ENCODE measurements at regions not wholly inside any gene's neighbourhood (a gene's known extent, or its start where the extent isn't known, plus 50 kb on each side); places are given as distances from the start of the nearest gene placed in this dataset.
"Not testable (repeated sequence)": the region's sequence is repeated elsewhere in the genome, so short reads cannot be mapped to it uniquely, and the experiment has no call there.

- H3K9ac ChIP-seq (ENCODE audit: low read depth, low read length, poor library complexity, severe bottlenecking) = no peak overlapping the region
- H3K36me3 ChIP-seq (ENCODE audit: insufficient read depth, low read length) = no peaks in the 10 kb centered on the region
- TF ChIP-seq, protein P1, sequence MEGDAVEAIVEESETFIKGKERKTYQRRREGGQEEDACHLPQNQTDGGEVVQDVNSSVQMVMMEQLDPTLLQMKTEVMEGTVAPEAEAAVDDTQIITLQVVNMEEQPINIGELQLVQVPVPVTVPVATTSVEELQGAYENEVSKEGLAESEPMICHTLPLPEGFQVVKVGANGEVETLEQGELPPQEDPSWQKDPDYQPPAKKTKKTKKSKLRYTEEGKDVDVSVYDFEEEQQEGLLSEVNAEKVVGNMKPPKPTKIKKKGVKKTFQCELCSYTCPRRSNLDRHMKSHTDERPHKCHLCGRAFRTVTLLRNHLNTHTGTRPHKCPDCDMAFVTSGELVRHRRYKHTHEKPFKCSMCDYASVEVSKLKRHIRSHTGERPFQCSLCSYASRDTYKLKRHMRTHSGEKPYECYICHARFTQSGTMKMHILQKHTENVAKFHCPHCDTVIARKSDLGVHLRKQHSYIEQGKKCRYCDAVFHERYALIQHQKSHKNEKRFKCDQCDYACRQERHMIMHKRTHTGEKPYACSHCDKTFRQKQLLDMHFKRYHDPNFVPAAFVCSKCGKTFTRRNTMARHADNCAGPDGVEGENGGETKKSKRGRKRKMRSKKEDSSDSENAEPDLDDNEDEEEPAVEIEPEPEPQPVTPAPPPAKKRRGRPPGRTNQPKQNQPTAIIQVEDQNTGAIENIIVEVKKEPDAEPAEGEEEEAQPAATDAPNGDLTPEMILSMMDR (conservative IDR thresholded peaks at IDR 0.05; ENCODE audit: low read length) = no peak
- TF ChIP-seq EZH2phosphoT487 (IDR thresholded peaks at IDR 0.05; ENCODE audit: borderline replicate concordance) = no peak
- no peak overlapping the region for H3K4me3 ChIP-seq (ENCODE audit: low read length, poor library complexity, severe bottlenecking)
- H4K20me1 ChIP-seq (ENCODE audit: insufficient read depth, low read length, poor library complexity, severe bottlenecking) = no peaks in the 10 kb centered on the region
- no peaks in the 10 kb centered on the region for H3K79me2 ChIP-seq (ENCODE audit: insufficient read depth, low read length)
- no peaks in the 10 kb centered on the region for H3K9me2 ChIP-seq (replicated peaks; ENCODE audit: low read depth, low read length)
- H3K9me3 ChIP-seq (ENCODE audit: insufficient read depth, low read depth, low read length) = no peaks in the 10 kb centered on the region
- no peak overlapping the region for H2AFZ ChIP-seq (ENCODE audit: low read length)
- H3F3A ChIP-seq (ENCODE audit: low read depth) = no peaks in the 10 kb centered on the region
- no peak overlapping the region for H3K4me2 ChIP-seq (ENCODE audit: low read depth, low read length, poor library complexity, severe bottlenecking)
- H3K27me3 ChIP-seq (ENCODE audit: insufficient read depth, low read length, poor library complexity, severe bottlenecking) = no peaks in the 10 kb centered on the region
- H3K4me1 ChIP-seq (ENCODE audit: insufficient read depth, low read length, poor library complexity, severe bottlenecking) = no peaks in the 10 kb centered on the region
Measured at GRCh38 chr12:59329462-59329861, 266.4 kb upstream of the SLC16A7 start.

DNA sequence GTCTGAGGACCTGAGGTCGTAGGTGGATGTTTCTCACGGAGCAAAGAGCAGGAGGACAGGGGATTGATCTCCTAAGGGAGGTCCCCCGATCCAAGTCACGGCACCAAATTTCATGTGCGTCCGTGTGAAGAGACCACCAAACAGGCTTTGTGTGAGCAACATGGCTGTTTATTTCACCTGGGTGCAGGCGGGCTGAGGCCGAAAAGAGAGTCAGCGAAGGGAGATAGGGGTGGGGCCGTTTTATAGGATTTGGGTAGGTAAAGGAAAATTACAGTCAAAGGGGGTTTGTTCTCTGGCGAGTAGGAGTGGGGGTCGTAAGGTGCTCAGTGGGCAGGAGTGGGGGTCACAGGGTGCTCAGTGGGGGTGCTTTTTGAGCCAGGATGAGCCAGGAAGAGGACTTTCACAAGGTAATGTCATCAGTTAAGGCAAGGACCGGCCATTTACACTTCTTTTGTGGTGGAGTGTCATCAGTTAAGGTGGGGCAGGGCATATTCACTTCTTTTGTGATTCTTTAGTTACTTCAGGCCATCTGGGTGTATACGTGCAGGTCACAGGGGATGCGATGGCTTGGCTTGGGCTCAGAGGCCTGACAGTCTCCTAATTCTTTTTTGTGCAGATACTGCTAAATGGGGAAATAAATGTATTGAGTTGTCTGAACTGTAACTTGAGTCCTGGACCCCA lies 267.3 kb upstream of the SLC16A7 start:
- not testable (repeated sequence) for H3K9me2 ChIP-seq (replicated peaks; ENCODE audit: low read depth, low read length); H3K9ac ChIP-seq (ENCODE audit: low read depth, low read length, poor library complexity, severe bottlenecking); H3K9me3 ChIP-seq (ENCODE audit: insufficient read depth, low read depth, low read length); H4K20me1 ChIP-seq (ENCODE audit: insufficient read depth, low read length, poor library complexity, severe bottlenecking); H2AFZ ChIP-seq (ENCODE audit: low read length); H3K4me3 ChIP-seq (ENCODE audit: low read length, poor library complexity, severe bottlenecking); H3F3A ChIP-seq (ENCODE audit: low read depth); H3K36me3 ChIP-seq (ENCODE audit: insufficient read depth, low read length); H3K79me2 ChIP-seq (ENCODE audit: insufficient read depth, low read length); H3K27me3 ChIP-seq (ENCODE audit: insufficient read depth, low read length, poor library complexity, severe bottlenecking); H3K4me2 ChIP-seq (ENCODE audit: low read depth, low read length, poor library complexity, severe bottlenecking); H3K4me1 ChIP-seq (ENCODE audit: insufficient read depth, low read length, poor library complexity, severe bottlenecking)

- not testable (repeated sequence) for H3K4me3 ChIP-seq (ENCODE audit: low read length, poor library complexity, severe bottlenecking); H3F3A ChIP-seq (ENCODE audit: low read depth); H3K4me1 ChIP-seq (ENCODE audit: insufficient read depth, low read length, poor library complexity, severe bottlenecking); H3K79me2 ChIP-seq (ENCODE audit: insufficient read depth, low read length); H3K9ac ChIP-seq (ENCODE audit: low read depth, low read length, poor library complexity, severe bottlenecking); H4K20me1 ChIP-seq (ENCODE audit: insufficient read depth, low read length, poor library complexity, severe bottlenecking); H3K9me2 ChIP-seq (replicated peaks; ENCODE audit: low read depth, low read length); H2AFZ ChIP-seq (ENCODE audit: low read length); H3K9me3 ChIP-seq (ENCODE audit: insufficient read depth, low read depth, low read length); H3K27me3 ChIP-seq (ENCODE audit: insufficient read depth, low read length, poor library complexity, severe bottlenecking); H3K36me3 ChIP-seq (ENCODE audit: insufficient read depth, low read length); H3K4me2 ChIP-seq (ENCODE audit: low read depth, low read length, poor library complexity, severe bottlenecking)
Measured at GRCh38 chr12:59326457-59326856, 269.4 kb upstream of the SLC16A7 start.

GRCh38 chr12:59322473-59322872 lies 273.4 kb upstream of the SLC16A7 start:
- no peak overlapping the region for H3K9ac ChIP-seq (ENCODE audit: low read depth, low read length, poor library complexity, severe bottlenecking)
- no peak overlapping the region for H3K4me3 ChIP-seq (ENCODE audit: low read length, poor library complexity, severe bottlenecking)
- TF ChIP-seq, protein P1 (conservative IDR thresholded peaks at IDR 0.05; ENCODE audit: low read length) = no peak
- no peak for TF ChIP-seq EZH2phosphoT487 (IDR thresholded peaks at IDR 0.05; ENCODE audit: borderline replicate concordance)

More at GRCh38 chr12:59322473-59322872, 273.4 kb upstream of the SLC16A7 start:
- Histone ChIP-seq H3F3A (ENCODE audit: low read depth) (no peaks in the 10 kb centered on the region), H3K9me2 (replicated peaks; ENCODE audit: low read depth, low read length) (no peaks in the 10 kb centered on the region), H3K9me3 (ENCODE audit: insufficient read depth, low read depth, low read length) (no peaks in the 10 kb centered on the region), H4K20me1 (ENCODE audit: insufficient read depth, low read length, poor library complexity, severe bottlenecking) (no peaks in the 10 kb centered on the region), H2AFZ (ENCODE audit: low read length) (no peak overlapping the region), H3K4me2 (ENCODE audit: low read depth, low read length, poor library complexity, severe bottlenecking) (no peak overlapping the region), H3K27me3 (ENCODE audit: insufficient read depth, low read length, poor library complexity, severe bottlenecking) (no peaks in the 10 kb centered on the region), H3K79me2 (ENCODE audit: insufficient read depth, low read length) (no peaks in the 10 kb centered on the region), H3K4me1 (ENCODE audit: insufficient read depth, low read length, poor library complexity, severe bottlenecking) (no peaks in the 10 kb centered on the region), H3K36me3 (ENCODE audit: insufficient read depth, low read length) (no peaks in the 10 kb centered on the region)
